Endodermal cell (in vitro differentiated cells): ENCODE measurements at regions not wholly inside any gene's neighbourhood (a gene's known extent, or its start where the extent isn't known, plus 50 kb on each side); places are given as distances from the start of the nearest gene placed in this dataset.

Experiments
- DNase-seq: peaks from one replicate; pipeline ENCODE4 v3.0.0-alpha.2; 2017
- H3K27ac ChIP-seq: 2 replicates; pipeline ENCODE4 v1.5.1; 2013; ENCODE audit warnings: mild to moderate bottlenecking, low read depth, low read length, moderate library complexity
- H3K27me3 ChIP-seq: 2 replicates; pipeline ENCODE4 v1.6.1; 2013; ENCODE audit warnings: mild to moderate bottlenecking, low read length, moderate library complexity; ENCODE audit not compliant: insufficient read depth, control insufficient read depth, poor library complexity, severe bottlenecking
- H3K36me3 ChIP-seq: 2 replicates; pipeline ENCODE4 v1.7.0; 2013; ENCODE audit warnings: mild to moderate bottlenecking, low read length, moderate library complexity; ENCODE audit not compliant: control insufficient read depth, insufficient read depth
- H3K4me1 ChIP-seq: one replicate; pipeline ENCODE4 v1.7.0; 2013; ENCODE audit warnings: low read length; ENCODE audit not compliant: control insufficient read depth, insufficient read depth
- H3K4me3 ChIP-seq: 2 replicates; pipeline ENCODE4 v1.5.1; 2013; ENCODE audit warnings: mild to moderate bottlenecking, low read length, moderate library complexity
- H3K9ac ChIP-seq: 2 replicates; pipeline ENCODE4 v1.6.1; 2013; ENCODE audit warnings: mild to moderate bottlenecking, low read length, moderate library complexity; ENCODE audit not compliant: poor library complexity, severe bottlenecking; ENCODE audit errors: extremely low read depth
- H3K9me3 ChIP-seq: 2 replicates; pipeline ENCODE4 v1.6.1; 2013; ENCODE audit warnings: mild to moderate bottlenecking, low read length, moderate library complexity; ENCODE audit not compliant: control insufficient read depth
- H3K27ac Mint-ChIP-seq: 2 replicates; pipeline ENCODE4 v1.8.0; 2020; ENCODE audit warnings: mixed read lengths
- H3K27me3 Mint-ChIP-seq: 2 replicates; pipeline ENCODE4 v1.8.0; 2021; ENCODE audit warnings: mild to moderate bottlenecking, mixed read lengths; ENCODE audit not compliant: insufficient read depth
- H3K36me3 Mint-ChIP-seq: 2 replicates; pipeline ENCODE4 v1.8.0; 2020; ENCODE audit warnings: low read depth, mixed read lengths
- H3K4me1 Mint-ChIP-seq: 2 replicates; pipeline ENCODE4 v1.8.0; 2020; ENCODE audit warnings: mixed read lengths
- H3K4me3 Mint-ChIP-seq: 2 replicates; pipeline ENCODE4 v1.8.0; 2020; ENCODE audit warnings: mild to moderate bottlenecking, moderate library complexity, mixed read lengths
- H3K9me3 Mint-ChIP-seq: 2 replicates; pipeline ENCODE4 v1.8.0; 2020; ENCODE audit warnings: mild to moderate bottlenecking, mixed read lengths
- WGBS, 2 experiments: methylation state at CpG; one replicate each; pipeline versions ENCODE4 v1.1.5 to v1.1.7; 2013; ENCODE audit warnings: missing lambda C conversion rate in 2 of 2, mixed read lengths in 1 of 2; ENCODE audit not compliant: insufficient coverage in 1 of 2, insufficient read length in 1 of 2; 5-methylcytosine and 5-hydroxymethylcytosine counted together
- TF ChIP-seq, protein P1 (sequence below): fragments of 200-600 bp; sonication (generic); conservative IDR thresholded peaks from 2 replicates; pipeline ENCODE4 v1.5.0; 2021; ENCODE audit warnings: antibody characterized with exemption, mild to moderate bottlenecking

DNA sequence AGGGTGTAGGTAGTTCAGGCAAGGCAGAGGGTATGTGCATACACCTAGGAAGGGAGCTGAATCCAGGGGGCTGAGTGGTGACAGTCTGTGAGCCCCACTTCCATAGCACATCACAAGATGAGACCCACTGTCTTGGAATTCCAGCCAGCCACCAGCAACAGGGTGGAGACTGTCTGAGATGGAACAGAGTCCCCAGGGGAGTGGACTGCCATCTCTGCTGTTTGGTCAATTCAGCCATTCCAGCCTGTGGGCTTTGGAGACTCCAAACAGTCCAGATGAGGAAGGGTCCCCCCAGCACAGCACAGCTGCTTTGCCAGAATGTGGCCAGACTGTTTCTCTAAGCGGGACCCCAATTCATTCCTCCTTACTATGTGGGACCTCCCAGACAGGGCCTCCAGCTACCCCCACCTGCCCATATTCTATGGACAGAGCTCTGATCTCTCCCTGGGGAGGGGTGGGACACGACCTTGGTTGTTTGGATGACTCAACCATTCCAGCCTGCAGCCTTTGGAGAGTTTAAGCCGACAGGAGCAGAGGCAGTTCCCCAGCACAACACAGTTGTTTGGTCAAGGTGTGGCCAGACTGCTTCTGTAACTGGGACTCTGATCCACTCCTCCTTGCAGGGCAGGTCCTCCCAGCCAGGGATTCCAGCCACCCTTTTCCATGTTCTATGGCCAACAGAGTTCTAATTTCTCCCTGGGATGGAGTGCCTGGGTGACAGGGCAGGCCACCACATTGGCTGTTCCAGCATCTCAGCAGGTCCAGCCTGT is 178.0 kb downstream of the RND3 start:
- Mint-ChIP-seq H3K4me3 (no peak overlapping the region), H3K9me3 (peaks cover 14% of the 10 kb centered on the region), H3K27ac (no peak overlapping the region), H3K36me3 (peaks cover 2% of the 10 kb centered on the region), H3K27me3 (peaks cover 3% of the 10 kb centered on the region), H3K4me1 (peaks cover 11% of the 10 kb centered on the region)
- TF ChIP-seq, protein P1, sequence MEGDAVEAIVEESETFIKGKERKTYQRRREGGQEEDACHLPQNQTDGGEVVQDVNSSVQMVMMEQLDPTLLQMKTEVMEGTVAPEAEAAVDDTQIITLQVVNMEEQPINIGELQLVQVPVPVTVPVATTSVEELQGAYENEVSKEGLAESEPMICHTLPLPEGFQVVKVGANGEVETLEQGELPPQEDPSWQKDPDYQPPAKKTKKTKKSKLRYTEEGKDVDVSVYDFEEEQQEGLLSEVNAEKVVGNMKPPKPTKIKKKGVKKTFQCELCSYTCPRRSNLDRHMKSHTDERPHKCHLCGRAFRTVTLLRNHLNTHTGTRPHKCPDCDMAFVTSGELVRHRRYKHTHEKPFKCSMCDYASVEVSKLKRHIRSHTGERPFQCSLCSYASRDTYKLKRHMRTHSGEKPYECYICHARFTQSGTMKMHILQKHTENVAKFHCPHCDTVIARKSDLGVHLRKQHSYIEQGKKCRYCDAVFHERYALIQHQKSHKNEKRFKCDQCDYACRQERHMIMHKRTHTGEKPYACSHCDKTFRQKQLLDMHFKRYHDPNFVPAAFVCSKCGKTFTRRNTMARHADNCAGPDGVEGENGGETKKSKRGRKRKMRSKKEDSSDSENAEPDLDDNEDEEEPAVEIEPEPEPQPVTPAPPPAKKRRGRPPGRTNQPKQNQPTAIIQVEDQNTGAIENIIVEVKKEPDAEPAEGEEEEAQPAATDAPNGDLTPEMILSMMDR, result no peak
- no peaks in the 10 kb centered on the region for H3K4me1 ChIP-seq
- no peak overlapping the region for H3K27ac ChIP-seq
- no peak overlapping the region for H3K9ac ChIP-seq
- H3K36me3 ChIP-seq, result no peaks in the 10 kb centered on the region
- no peak overlapping the region for H3K4me3 ChIP-seq
- no peaks in the 10 kb centered on the region for H3K27me3 ChIP-seq
- WGBS, 2 experiments, result 85 to 86% methylated on average over 2 to 3 of the region's 3 CpGs
- DNase-seq, result no peak
- H3K9me3 ChIP-seq, result peaks cover 7% of the 10 kb centered on the region

DNA sequence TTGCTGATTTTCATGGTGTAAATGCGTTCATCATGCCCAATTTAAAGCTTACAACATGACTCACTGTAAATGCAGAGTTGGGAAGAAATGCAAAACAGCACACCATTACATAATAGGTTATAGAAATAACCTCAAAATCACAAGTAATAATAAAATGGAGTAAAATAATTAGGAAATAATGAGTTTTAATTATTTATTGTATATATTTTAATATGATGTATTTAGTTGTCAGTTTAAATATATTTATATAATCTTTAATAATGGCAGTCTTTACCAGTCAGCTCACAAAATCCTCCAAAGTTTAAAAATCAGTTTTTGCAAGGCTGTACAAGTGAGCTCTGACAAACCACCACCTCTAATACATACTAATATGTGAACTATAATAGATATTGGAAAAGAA is 180.2 kb downstream of the RND3 start:
- H3K9ac ChIP-seq, result no peak overlapping the region
- H3K36me3 Mint-ChIP-seq, result peaks cover 2% of the 10 kb centered on the region
- H3K4me1 Mint-ChIP-seq, result peaks cover 11% of the 10 kb centered on the region
- no peaks in the 10 kb centered on the region for H3K27me3 ChIP-seq
- no peak overlapping the region for H3K4me3 Mint-ChIP-seq
- peaks cover 1% of the 10 kb centered on the region for H3K27me3 Mint-ChIP-seq
- no peak for DNase-seq
- peaks cover 19% of the 10 kb centered on the region for H3K9me3 Mint-ChIP-seq
- no peak overlapping the region for H3K27ac ChIP-seq
- H3K9me3 ChIP-seq, result peaks cover 24% of the 10 kb centered on the region
- H3K4me1 ChIP-seq, result no peaks in the 10 kb centered on the region
- H3K4me3 ChIP-seq, result no peak overlapping the region
- no peak overlapping the region for H3K27ac Mint-ChIP-seq
- TF ChIP-seq, protein P1, result no peak
- WGBS, 2 experiments, result 83% methylated on average over 1 of the region's 1 CpG; no CpG with 5 or more reads in 1 of the 2 experiments
- H3K36me3 ChIP-seq, result no peaks in the 10 kb centered on the region

DNA sequence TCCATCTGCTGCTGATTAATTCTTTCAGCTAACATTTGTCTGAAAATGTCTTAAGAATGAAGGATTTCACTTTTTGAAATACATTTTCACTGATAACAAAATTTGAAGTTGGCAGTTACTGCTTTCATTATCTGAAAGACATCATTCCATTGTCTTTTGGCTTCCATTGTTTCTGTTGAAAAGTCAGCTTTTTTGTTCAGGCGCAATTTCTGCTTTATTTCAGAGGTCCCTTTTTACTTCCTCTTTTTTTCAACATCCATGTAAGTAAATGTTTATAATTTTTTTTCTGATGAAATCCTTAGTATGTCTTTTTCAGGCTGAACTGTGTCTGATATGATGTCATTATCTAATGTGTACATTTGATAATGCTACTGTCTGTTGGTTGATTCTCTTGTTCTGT is 184.2 kb downstream of the RND3 start:
- no peaks in the 10 kb centered on the region for H3K27me3 ChIP-seq
- no peak overlapping the region for H3K4me3 ChIP-seq
- H3K27ac ChIP-seq, result no peak overlapping the region
- no peak for DNase-seq
- Mint-ChIP-seq H3K9me3 (peaks cover 41% of the 10 kb centered on the region), H3K4me1 (no peaks in the 10 kb centered on the region), H3K36me3 (peaks cover 7% of the 10 kb centered on the region), H3K27ac (no peak overlapping the region), H3K4me3 (no peak overlapping the region), H3K27me3 (no peaks in the 10 kb centered on the region)
- no peaks in the 10 kb centered on the region for H3K36me3 ChIP-seq
- 100% methylated on average over 1 of the region's 1 CpG; no CpG with 5 or more reads in 1 of the 2 experiments for WGBS, 2 experiments
- no peaks in the 10 kb centered on the region for H3K4me1 ChIP-seq
- no peak overlapping the region for H3K9ac ChIP-seq
- H3K9me3 ChIP-seq, result peaks cover 38% of the 10 kb centered on the region
- TF ChIP-seq, protein P1, result no peak
